ENCODE measurements at regions not wholly inside any gene's neighbourhood (a gene's known extent, or its start where the extent isn't known, plus 50 kb on each side); places are given as distances from the start of the nearest gene placed in this dataset.

- TF ChIP-seq POLR2A (IDR thresholded peaks at IDR 0.05) (no peak), POLR2AphosphoS5 (IDR thresholded peaks at IDR 0.05; ENCODE audit: insufficient read depth in 1 of 2, low read depth in 1 of 2) (no peak)
Observed at GRCh38 chr10:129394518-129395328, 72.3 kb upstream of the MGMT start.
